ENCODE measurements at regions not wholly inside any gene's neighbourhood (a gene's known extent, or its start where the extent isn't known, plus 50 kb on each side); places are given as distances from the start of the nearest gene placed in this dataset.

DNA sequence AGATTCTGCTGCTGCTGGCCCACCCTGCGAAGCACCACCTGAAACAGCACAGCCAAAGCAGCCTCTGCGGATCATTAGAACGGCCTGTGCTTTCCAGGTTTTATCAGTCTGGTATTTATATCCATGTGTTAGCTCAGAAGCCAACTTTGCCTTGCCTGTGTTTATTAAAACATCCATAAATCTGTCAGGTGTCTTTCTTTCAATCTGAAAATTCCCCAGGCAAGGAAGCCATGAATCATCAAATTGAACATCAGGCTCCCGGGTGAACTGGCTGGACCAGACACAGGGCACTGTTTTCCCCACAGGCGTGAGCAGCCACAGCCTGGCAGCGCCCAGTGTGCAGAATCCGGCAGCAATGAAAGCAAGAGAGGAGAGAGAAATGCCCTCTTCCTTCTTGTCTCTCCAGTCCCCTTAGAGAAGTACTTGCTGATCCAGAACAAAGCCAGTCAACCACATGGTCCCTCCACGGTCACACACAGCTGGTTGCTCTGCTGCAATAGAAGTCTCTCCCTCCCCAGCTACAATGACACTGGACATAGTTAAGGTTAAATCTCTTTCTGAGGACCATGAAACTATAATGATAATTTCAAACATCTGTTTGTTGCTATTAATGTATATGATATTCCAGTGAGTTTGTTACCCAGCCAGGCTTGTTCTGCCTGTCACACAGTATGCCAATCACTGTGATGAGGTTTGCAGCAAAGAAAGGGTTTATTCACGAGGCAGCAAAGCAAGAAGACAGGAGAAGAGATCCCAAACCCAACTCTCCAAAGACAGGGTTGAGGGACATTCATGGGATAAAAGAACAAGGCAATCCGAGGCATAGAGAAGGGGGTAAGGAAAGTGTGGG is 212.1 kb upstream of the FMN2 start:
- no peak for DNase-seq (ENCODE audit: low read depth in 3 of 3)

DNA sequence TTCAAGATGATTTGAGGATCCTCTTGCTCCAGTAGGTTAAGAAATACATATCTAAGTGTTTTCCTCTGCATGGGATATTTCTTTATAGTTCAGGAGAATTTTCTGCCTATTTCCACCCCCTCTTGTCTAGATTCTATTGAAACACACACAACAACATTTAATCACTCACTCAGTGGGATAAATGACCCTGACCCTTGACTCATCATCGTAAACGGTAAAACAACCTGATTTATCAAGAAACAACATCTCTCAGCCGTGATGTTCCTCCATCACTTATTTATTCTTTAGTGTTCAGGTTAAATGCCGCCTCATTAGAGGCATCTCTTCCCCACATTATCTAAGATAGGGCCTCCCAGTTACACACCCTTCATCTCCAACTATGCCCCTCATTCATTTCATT is 208.7 kb upstream of the FMN2 start:
- DNase-seq (ENCODE audit: low read depth in 3 of 3) = no peak

DNA sequence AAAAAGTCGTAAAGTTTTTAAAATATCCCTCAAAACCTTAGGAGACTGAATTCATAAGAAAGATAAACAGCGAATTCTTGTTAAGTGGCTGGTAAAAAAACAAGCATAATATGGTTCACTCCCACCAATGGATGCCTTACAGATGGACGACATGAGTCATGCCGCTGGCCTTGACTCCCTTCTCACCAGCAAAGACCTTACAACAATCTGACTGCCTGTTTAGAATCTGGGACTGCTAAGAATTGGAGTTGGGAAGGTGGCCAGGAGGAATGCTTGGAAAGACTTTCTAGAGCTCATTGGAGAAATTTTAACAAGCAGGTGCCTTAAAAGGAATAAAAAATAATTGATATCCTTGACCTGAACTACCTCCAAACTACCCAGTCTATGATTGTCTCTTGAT is 206.9 kb upstream of the FMN2 start:
- DNase-seq (ENCODE audit: low read depth in 3 of 3) = no peak

DNA sequence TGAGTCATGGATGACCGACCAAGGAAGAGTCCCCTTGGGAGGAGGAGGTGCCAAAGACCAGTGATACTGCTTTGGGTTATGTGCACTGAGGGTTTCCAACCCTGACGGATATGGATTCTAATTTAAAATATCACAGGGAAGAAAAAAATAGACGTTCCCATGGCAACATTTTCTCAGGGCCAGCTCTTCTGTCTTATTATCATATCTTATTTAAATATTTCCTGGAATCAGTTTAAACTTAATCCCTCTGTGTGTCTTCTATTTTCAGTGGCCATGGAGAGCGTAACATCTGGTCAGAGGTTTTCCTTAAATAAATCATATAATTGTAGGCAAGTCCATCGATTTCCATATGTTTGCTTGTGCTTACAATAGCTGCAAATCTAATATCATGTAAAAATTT is 205.4 kb upstream of the FMN2 start:
- no peak for DNase-seq (ENCODE audit: low read depth in 3 of 3)

DNA sequence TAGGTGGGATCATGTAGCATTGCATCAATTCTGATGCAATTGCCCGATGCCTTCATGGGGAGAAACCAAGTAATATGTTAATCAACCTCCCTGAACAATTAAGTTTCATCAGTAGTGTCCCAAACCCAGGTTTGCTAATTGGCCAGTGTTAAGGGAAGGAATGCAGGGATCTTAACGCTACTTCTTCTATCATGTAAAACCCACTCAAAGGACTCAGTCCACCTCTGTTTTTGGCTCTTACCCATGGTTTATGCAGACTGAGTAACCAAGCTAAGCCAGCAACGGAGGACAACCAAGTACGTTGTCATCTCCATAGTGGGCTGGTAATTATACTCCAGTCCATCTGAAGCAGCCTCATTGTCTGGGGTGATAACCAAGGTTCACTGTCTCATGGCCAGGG is 203.0 kb upstream of the FMN2 start:
- DNase-seq (ENCODE audit: low read depth in 3 of 3) = no peak

GRCh38 chr1:239891621-239892358 is 199.9 kb upstream of the FMN2 start:
- DNase-seq (ENCODE audit: low read depth in 3 of 3) = no peak

DNA sequence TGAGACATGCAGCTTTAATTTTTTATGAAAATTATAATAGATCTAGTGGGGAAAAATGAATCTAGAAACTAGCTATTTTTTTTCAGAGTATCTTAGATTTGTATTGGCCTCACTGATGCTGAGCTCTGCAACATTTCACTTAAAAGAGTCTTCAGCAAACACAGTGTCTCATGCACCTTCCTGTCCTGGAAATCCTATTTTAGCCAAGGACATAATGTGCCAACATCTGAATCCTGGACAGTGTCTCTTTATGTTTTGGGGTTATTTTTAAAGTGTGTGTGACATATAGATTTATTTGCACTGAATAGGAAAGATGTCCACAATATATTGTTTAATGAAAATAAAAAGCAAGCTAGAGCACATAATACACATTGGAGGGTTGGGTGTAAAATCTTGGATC is 199.1 kb upstream of the FMN2 start:
- no peak for DNase-seq (ENCODE audit: low read depth in 3 of 3)

DNA sequence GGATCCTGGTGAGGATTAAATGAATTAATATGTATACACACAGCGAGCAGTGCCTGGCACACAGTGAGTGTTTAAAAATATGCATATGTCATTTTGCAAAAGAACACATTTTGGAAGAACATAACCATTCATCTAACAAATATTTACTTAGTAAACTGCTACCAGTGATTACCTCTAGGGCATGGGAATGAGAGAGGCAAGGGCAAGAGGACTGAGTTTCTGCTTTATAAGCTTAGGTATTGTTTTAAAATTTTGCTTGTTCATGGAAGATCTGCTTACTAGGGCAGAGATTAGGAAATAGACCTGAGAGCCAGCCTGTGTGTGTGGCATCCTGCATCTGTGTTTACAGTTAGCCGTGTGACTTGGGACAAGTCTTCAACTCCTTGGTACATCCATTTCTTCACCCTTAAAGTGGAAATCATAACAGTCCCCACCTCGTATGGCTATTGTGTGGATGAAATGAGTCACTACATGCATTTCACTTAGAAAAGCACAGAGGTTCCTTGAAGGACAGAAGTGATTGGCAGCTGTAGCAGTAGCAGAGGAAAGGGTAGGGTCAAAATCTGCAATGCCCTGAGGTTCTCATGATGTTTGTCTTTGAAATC is 198.5 kb upstream of the FMN2 start:
- DNase-seq (ENCODE audit: low read depth in 3 of 3) = no peak

DNA sequence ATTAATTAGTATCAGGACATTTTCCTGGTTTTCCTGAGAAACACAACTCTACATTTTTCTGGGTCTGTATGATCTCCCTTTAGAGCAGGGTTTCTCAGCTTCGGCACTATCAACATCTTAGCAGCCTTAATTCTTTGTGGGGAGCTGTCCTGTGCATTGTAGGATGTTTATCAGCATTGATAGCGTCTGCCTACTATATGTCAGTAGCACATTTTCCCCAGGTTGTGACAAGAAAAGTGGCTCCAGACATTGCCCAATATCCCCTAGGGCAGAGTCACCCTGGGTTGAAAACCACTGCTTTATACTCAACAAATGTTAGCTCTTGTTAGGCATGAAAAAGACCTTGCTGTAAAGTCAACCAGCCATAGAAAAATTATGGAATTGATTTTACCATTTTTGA is 195.1 kb upstream of the FMN2 start:
- no peak for DNase-seq (ENCODE audit: low read depth in 3 of 3)

DNA sequence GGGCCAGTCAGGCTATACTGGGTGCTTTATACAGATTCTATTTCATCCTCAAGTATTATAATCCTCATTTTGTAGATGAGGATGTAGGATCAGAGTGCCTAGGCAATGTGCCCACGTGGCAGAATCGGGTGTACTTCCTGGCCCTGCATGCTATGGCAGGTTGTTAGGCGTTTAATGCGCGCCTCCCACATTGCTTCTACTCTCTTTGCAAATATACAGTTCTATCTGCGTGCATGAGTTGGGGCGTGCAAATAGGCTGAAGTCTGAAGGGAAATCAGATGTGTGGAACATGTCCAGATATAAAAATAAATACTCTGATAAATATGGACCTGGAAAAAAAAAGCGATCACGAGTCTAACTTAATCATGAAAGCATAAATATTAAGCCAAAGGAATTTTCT is 194.7 kb upstream of the FMN2 start:
- DNase-seq (ENCODE audit: low read depth in 3 of 3) = no peak

DNA sequence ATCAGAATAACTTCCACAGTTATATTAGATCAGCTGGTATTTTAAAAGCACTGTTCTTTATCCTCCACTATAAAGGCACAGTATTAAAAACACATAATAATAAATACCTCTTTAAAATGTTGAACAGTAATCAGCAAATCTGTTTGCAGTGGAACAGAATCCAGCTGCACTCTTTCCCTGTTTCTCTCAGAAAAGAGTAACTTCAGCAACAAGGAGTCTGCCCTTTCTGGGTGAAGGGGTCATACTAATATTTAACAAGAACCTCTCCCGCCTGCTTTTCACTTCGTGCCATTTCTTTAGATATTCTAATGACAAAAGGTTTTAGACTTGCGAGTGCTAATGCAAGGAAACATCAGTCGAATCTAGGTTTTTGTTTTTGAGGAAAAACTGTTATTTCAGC is 194.2 kb upstream of the FMN2 start:
- no peak for DNase-seq (ENCODE audit: low read depth in 3 of 3)

- DNase-seq (ENCODE audit: low read depth in 3 of 3) = peak; percentile 17 to 56 (median 32)
Observed at GRCh38 chr1:239898062-239898730, 193.5 kb upstream of the FMN2 start.

DNA sequence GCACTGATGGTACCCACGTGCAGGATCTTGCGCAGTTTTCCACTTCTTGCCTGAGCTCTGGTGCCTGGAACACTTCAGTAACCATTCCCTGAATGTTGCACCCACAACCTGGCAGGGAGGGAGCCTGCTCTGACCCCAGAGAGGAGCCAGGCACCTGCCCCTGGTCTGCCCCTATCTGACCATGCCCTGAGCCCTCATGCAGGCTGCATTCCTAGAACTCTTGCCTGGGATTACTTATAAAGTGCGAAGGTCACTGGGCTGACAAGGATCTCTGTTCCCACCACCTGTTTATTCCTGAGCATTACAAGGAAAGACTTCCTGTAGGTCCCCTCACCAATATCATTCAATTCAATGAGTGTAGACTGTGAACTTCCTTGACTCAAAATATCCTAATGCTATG is 191.9 kb upstream of the FMN2 start:
- no peak for DNase-seq (ENCODE audit: low read depth in 3 of 3)

GRCh38 chr1:239906394-239906793 is 185.3 kb upstream of the FMN2 start:
- no peak for DNase-seq (ENCODE audit: low read depth in 3 of 3)

- no peak for DNase-seq (ENCODE audit: low read depth in 3 of 3)
Observed at GRCh38 chr1:239909898-239910297, 181.8 kb upstream of the FMN2 start.

GRCh38 chr1:239912471-239912870 is 179.2 kb upstream of the FMN2 start:
- no peak for DNase-seq (ENCODE audit: low read depth in 3 of 3)

DNA sequence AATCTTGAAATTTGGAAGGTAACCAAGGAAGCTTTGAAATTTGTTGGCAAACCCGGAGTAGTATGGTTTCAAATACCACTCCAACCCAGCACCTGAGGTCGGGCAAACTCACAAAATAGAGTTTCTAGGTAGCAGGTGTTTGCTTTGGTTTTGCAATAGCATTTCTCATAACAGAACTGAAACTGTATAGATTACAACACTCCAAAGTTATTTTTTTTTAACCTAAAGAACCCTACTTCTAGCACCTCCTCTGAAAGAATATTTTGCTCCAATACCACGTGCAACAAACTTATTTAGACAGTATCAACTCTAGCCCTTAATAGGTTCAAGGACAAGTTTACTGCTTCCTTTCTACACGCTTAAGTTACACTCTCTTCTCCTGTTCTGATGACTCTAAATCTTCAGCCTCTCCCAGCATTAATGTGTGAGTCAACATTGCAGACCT is 178.5 kb upstream of the FMN2 start:
- DNase-seq (ENCODE audit: low read depth in 3 of 3) = no peak

DNA sequence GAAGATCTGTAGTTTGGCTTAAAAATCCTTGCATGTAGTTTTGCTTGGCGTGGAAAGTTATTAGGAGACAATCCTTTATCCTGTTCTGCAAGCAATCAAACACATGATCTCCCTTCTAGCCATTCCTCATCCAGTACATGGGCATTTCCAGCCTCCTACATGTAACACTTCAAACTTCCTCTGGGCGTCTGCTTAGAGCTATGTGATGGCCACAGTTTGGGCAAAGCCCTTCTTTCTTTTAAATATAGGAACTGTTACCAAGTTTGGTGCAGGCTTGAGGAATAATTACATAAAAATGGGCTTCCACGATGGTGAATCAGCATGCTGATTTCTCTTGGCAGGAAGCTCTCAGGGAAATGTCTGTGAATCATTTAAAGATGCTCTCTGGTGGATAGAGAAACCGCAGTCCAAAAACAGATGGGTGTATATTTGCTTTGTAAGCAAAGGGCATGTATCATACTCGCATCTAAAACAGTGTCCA is 176.9 kb upstream of the FMN2 start:
- DNase-seq (ENCODE audit: low read depth in 3 of 3) = no peak

DNA sequence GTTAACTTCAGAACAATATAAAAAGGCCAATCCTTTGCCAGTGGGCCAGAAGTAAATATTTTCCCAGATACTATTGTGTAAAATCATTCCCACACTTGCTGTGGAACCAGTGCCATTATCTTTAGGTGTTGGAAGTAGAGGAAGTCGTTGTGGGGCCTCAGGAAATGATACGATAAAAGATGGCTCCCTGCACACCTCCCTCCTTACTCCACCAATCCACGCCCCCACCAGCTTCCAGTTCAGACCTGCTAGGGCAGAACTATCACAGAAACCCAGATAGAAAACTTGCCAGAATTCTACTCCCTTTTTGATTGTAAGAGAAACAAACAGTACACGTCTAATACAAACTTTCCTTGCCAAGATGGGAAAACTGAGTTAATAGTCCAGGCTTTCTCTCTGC is 173.0 kb upstream of the FMN2 start:
- no peak for DNase-seq (ENCODE audit: low read depth in 3 of 3)

DNA sequence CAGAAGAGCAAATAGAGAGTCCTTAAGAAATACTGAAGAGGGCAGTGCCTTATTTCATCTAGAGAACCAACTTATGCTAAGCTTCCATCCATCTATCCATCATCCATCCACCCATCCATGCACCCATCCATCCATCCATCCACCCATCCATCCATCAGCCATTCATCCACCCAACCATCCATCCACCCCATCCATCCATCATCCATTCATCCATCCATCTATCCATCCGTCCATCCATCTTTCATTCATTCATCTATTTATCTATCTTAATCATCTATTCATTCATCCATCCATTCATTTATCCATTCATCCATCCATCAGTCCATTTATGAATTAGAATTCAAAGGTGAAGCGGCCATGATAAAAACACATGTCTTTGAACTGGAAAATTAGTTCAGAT is 171.5 kb upstream of the FMN2 start:
- DNase-seq (ENCODE audit: low read depth in 3 of 3) = no peak

DNA sequence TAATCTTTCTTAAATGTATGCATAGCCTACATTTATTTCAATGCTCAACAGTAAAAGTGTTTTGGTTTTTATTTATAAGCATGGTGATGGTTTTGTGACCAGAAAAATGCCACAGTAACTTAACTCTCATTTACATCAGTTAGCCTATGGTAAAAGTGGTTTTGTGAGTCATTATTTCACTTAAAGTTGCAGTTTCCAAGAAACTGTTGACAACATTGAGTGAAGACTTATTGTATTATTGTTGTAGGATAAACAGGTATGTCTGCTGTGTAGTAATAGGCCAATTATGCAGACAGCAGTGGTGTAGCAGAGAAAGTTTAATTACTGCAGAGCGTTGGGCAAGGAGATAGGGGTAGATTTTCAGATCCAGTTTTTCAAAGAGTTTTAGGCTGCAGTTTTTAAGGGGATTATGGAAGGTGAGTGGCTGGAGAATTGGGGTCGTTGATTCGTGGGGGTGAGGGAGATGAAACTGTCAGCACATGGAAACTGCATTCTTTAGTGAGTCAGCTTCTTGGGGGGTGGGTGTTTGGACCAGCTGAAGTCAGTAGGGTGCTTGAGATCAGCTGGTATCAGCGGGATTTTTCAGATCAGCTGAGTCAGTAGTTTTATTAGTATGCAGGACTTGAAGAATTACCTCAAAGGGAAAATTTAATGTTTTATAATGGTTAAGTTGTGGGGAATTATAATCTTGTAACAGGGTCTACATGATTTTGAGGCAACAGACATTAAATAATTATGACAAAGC is 168.7 kb upstream of the FMN2 start:
- DNase-seq (ENCODE audit: low read depth in 3 of 3) = no peak
